ENCODE measurements at regions not wholly inside any gene's neighbourhood (a gene's known extent, or its start where the extent isn't known, plus 50 kb on each side); places are given as distances from the start of the nearest gene placed in this dataset.

- Histone ChIP-seq H3K14ac (ENCODE audit: low read length in 2 of 2) (no peak overlapping the region), H2BK15ac (ENCODE audit: low read depth, poor library complexity, severe bottlenecking) (no peak overlapping the region)
- 92% methylated on average over 25 of the region's 25 CpGs for WGBS
Observed at GRCh38 chr2:8281950-8282857, 399.7 kb upstream of the ID2 start.

DNA sequence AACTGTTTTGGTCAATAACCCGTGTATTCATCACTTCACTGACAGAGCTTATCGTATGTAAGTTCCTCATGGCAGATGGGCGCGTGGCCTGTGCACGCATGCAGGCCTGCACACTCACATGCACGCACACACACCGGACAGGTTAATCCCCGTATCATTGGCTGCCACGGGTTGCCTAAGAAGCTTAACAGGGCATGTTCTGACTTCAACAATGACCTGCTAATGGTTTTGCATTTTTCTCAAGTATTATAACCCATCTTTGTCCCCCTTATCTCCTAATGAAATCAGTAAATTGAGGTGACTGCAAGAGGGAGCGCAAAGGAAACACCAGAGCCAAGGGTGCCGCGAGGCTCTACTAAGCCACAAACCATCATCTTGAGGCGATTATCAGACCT is 399.0 kb upstream of the ID2 start:
- H2BK5ac ChIP-seq (ENCODE audit: low read depth, low read length, poor library complexity, severe bottlenecking) = no peak overlapping the region
- H3K18ac ChIP-seq (ENCODE audit: low read depth in 1 of 2, low read length in 2 of 2) = no peak overlapping the region
- H3K4me3 ChIP-seq (ENCODE audit: insufficient read depth in 1 of 2, low read depth in 1 of 2, low read length in 2 of 2) = no peak overlapping the region
- H3K14ac ChIP-seq (ENCODE audit: low read length in 2 of 2) = no peak overlapping the region
- no peak overlapping the region for H2BK15ac ChIP-seq (ENCODE audit: low read depth, poor library complexity, severe bottlenecking)
- H2BK120ac ChIP-seq (ENCODE audit: low read depth, low read length) = no peak overlapping the region
- H3K4me1 ChIP-seq (ENCODE audit: control insufficient read depth, insufficient read depth, low read depth, low read length) = peaks cover 2% of the 10 kb centered on the region
- no peak overlapping the region for H3K4ac ChIP-seq (ENCODE audit: low read depth in 1 of 2, low read length in 2 of 2)
- H3K23ac ChIP-seq (ENCODE audit: low read length in 2 of 2) = no peak overlapping the region
- H4K91ac ChIP-seq (ENCODE audit: low read length) = no peak overlapping the region
- no peak overlapping the region for H2AFZ ChIP-seq (ENCODE audit: low read depth, low read length)
- no peak overlapping the region for H2AK5ac ChIP-seq (ENCODE audit: low read length, severe bottlenecking)
- H4K8ac ChIP-seq (ENCODE audit: low read length) = no peak overlapping the region
- no peak overlapping the region for H2BK12ac ChIP-seq (ENCODE audit: low read length in 2 of 2)
- H3K36me3 ChIP-seq (ENCODE audit: control insufficient read depth in 1 of 2, insufficient read depth in 2 of 2, low read depth in 1 of 2, low read length in 2 of 2) = no peaks in the 10 kb centered on the region
- H3K27me3 ChIP-seq (ENCODE audit: control insufficient read depth in 1 of 2, insufficient read depth in 1 of 2, low read length in 2 of 2) = peaks cover 7% of the 10 kb centered on the region in 2 experiments
- WGBS = 94% methylated on average over 13 of the region's 13 CpGs
- no peak overlapping the region for H3K9ac ChIP-seq (ENCODE audit: low read length)
- no peak overlapping the region for H3K27ac ChIP-seq (ENCODE audit: low read length, poor library complexity, severe bottlenecking)
- DNase-seq = no peak
- H3K9me3 ChIP-seq (ENCODE audit: control insufficient read depth, low read length) = no peaks in the 10 kb centered on the region
- H3K4me2 ChIP-seq (ENCODE audit: low read length, poor library complexity, severe bottlenecking) = no peak overlapping the region
- H3K79me1 ChIP-seq (replicated peaks; ENCODE audit: low read length, poor library complexity, severe bottlenecking) = no peaks in the 10 kb centered on the region

More at GRCh38 chr2:8281950-8282857, 399.7 kb upstream of the ID2 start:
- Histone ChIP-seq H3K4me2 (ENCODE audit: low read length, poor library complexity, severe bottlenecking) (no peak overlapping the region), H3K4me1 (ENCODE audit: control insufficient read depth, insufficient read depth, low read depth, low read length) (peaks cover 2% of the 10 kb centered on the region), H3K23ac (ENCODE audit: low read length in 2 of 2) (no peak overlapping the region), H3K4ac (ENCODE audit: low read depth in 1 of 2, low read length in 2 of 2) (no peak overlapping the region), H2AFZ (ENCODE audit: low read depth, low read length) (no peak overlapping the region), H3K9ac (ENCODE audit: low read length) (no peak overlapping the region), H3K4me3 (ENCODE audit: insufficient read depth in 1 of 2, low read depth in 1 of 2, low read length in 2 of 2) (no peak overlapping the region), H3K27me3 (ENCODE audit: control insufficient read depth in 1 of 2, insufficient read depth in 1 of 2, low read length in 2 of 2) (peaks cover under 1 to 7% of the 10 kb centered on the region in 2 experiments), H2BK12ac (ENCODE audit: low read length in 2 of 2) (no peak overlapping the region), H2AK5ac (ENCODE audit: low read length, severe bottlenecking) (no peak overlapping the region), H3K18ac (ENCODE audit: low read depth in 1 of 2, low read length in 2 of 2) (no peak overlapping the region), H3K79me1 (replicated peaks; ENCODE audit: low read length, poor library complexity, severe bottlenecking) (no peaks in the 10 kb centered on the region), H2BK120ac (ENCODE audit: low read depth, low read length) (no peak overlapping the region), H3K27ac (ENCODE audit: low read length, poor library complexity, severe bottlenecking) (no peak overlapping the region), H3K9me3 (ENCODE audit: control insufficient read depth, low read length) (no peaks in the 10 kb centered on the region), H3K36me3 (ENCODE audit: control insufficient read depth in 1 of 2, insufficient read depth in 2 of 2, low read depth in 1 of 2, low read length in 2 of 2) (no peaks in the 10 kb centered on the region), H2BK5ac (ENCODE audit: low read depth, low read length, poor library complexity, severe bottlenecking) (no peak overlapping the region), H4K8ac (ENCODE audit: low read length) (no peak overlapping the region), H4K91ac (ENCODE audit: low read length) (no peak overlapping the region)
- DNase-seq = no peak

DNA sequence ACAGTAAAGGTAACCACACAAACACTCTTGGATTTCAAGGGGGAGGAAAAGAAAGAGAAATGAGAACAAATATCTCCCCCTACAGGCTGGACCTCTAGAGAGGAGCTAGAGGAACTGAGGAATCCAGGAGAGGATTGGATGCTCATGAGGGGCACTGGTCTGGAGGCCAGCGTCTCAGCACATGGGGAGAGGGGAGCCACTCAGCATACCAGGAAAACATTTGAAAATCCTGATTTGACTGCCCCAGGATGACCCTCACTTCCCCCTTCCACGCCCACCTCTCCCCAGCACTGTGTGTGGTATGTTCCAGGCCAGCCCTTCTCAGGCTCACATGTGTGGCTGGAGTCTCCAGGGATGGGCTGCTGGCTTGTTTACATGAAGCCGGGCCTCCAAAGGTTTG is 396.8 kb upstream of the ID2 start:
- no peak overlapping the region for H4K91ac ChIP-seq (ENCODE audit: low read length)
- WGBS = 37% methylated on average over 3 of the region's 3 CpGs
- H2BK12ac ChIP-seq (ENCODE audit: low read length in 2 of 2) = no peak overlapping the region
- no peak overlapping the region for H3K23ac ChIP-seq (ENCODE audit: low read length in 2 of 2)
- peaks cover 2% of the 10 kb centered on the region for H3K4me1 ChIP-seq (ENCODE audit: control insufficient read depth, insufficient read depth, low read depth, low read length)
- H2AFZ ChIP-seq (ENCODE audit: low read depth, low read length) = no peak overlapping the region
- H3K9ac ChIP-seq (ENCODE audit: low read length) = no peak overlapping the region
- no peaks in the 10 kb centered on the region for H3K9me3 ChIP-seq (ENCODE audit: control insufficient read depth, low read length)
- H3K4me2 ChIP-seq (ENCODE audit: low read length, poor library complexity, severe bottlenecking) = no peak overlapping the region
- H3K4me3 ChIP-seq (ENCODE audit: insufficient read depth in 1 of 2, low read depth in 1 of 2, low read length in 2 of 2) = no peak overlapping the region
- H3K36me3 ChIP-seq (ENCODE audit: control insufficient read depth in 1 of 2, insufficient read depth in 2 of 2, low read depth in 1 of 2, low read length in 2 of 2) = no peaks in the 10 kb centered on the region
- H3K4ac ChIP-seq (ENCODE audit: low read depth in 1 of 2, low read length in 2 of 2) = no peak overlapping the region
- H2BK5ac ChIP-seq (ENCODE audit: low read depth, low read length, poor library complexity, severe bottlenecking) = no peak overlapping the region
- no peak overlapping the region for H2BK120ac ChIP-seq (ENCODE audit: low read depth, low read length)
- peak; percentile 9 for DNase-seq
- H2AK5ac ChIP-seq (ENCODE audit: low read length, severe bottlenecking) = no peak overlapping the region
- H3K79me1 ChIP-seq (replicated peaks; ENCODE audit: low read length, poor library complexity, severe bottlenecking) = no peaks in the 10 kb centered on the region
- no peak overlapping the region for H3K14ac ChIP-seq (ENCODE audit: low read length in 2 of 2)
- H3K18ac ChIP-seq (ENCODE audit: low read depth in 1 of 2, low read length in 2 of 2) = no peak overlapping the region
- no peak overlapping the region for H4K8ac ChIP-seq (ENCODE audit: low read length)
- H3K27ac ChIP-seq (ENCODE audit: low read length, poor library complexity, severe bottlenecking) = no peak overlapping the region
- peaks cover 0 to 7% of the 10 kb centered on the region in 2 experiments for H3K27me3 ChIP-seq (ENCODE audit: control insufficient read depth in 1 of 2, insufficient read depth in 1 of 2, low read length in 2 of 2)
- H2BK15ac ChIP-seq (ENCODE audit: low read depth, poor library complexity, severe bottlenecking) = no peak overlapping the region

DNA sequence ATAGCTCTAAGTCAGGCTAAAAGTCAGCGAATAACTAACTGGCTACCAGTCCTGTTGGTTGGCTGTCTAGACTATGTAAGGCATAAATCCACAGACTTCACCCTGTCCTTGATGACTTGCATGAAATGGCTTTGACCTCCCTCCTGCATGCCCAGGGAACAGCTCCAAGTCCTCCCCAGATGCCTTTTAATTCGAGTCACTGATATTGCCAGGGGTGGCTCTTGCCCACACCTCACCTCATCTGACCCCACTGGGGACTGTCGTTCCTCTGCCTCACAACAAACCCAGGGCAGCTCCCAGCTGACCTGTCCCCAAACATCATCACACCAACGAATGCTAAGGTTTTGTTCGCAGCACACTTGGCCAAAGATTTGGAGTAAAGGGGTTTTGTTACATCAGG is 396.0 kb upstream of the ID2 start:
- DNase-seq = no peak
- peak overlapping the region; percentile 46 to 56 for H2BK12ac ChIP-seq (ENCODE audit: low read length in 2 of 2)
- no peak overlapping the region for H4K8ac ChIP-seq (ENCODE audit: low read length)
- no peak overlapping the region for H3K4ac ChIP-seq (ENCODE audit: low read depth in 1 of 2, low read length in 2 of 2)
- H2BK120ac ChIP-seq (ENCODE audit: low read depth, low read length) = no peak overlapping the region
- no peak overlapping the region for H2AK5ac ChIP-seq (ENCODE audit: low read length, severe bottlenecking)
- H2BK5ac ChIP-seq (ENCODE audit: low read depth, low read length, poor library complexity, severe bottlenecking) = no peak overlapping the region
- no peak overlapping the region for H3K27ac ChIP-seq (ENCODE audit: low read length, poor library complexity, severe bottlenecking)
- H3K9me3 ChIP-seq (ENCODE audit: control insufficient read depth, low read length) = no peaks in the 10 kb centered on the region
- H3K23ac ChIP-seq (ENCODE audit: low read length in 2 of 2) = no peak overlapping the region
- H3K36me3 ChIP-seq (ENCODE audit: control insufficient read depth in 1 of 2, insufficient read depth in 2 of 2, low read depth in 1 of 2, low read length in 2 of 2) = no peaks in the 10 kb centered on the region
- WGBS = 85% methylated on average over 5 of the region's 5 CpGs
- no peaks in the 10 kb centered on the region for H3K79me1 ChIP-seq (replicated peaks; ENCODE audit: low read length, poor library complexity, severe bottlenecking)
- H3K18ac ChIP-seq (ENCODE audit: low read depth in 1 of 2, low read length in 2 of 2) = no peak overlapping the region
- no peak overlapping the region for H3K4me3 ChIP-seq (ENCODE audit: insufficient read depth in 1 of 2, low read depth in 1 of 2, low read length in 2 of 2)
- H3K27me3 ChIP-seq (ENCODE audit: control insufficient read depth in 1 of 2, insufficient read depth in 1 of 2, low read length in 2 of 2) = peaks cover 0 to 7% of the 10 kb centered on the region in 2 experiments
- H2BK15ac ChIP-seq (ENCODE audit: low read depth, poor library complexity, severe bottlenecking) = no peak overlapping the region
- peaks cover 2% of the 10 kb centered on the region for H3K4me1 ChIP-seq (ENCODE audit: control insufficient read depth, insufficient read depth, low read depth, low read length)
- no peak overlapping the region for H4K91ac ChIP-seq (ENCODE audit: low read length)
- H3K4me2 ChIP-seq (ENCODE audit: low read length, poor library complexity, severe bottlenecking) = no peak overlapping the region
- H3K9ac ChIP-seq (ENCODE audit: low read length) = no peak overlapping the region
- H2AFZ ChIP-seq (ENCODE audit: low read depth, low read length) = no peak overlapping the region
- H3K14ac ChIP-seq (ENCODE audit: low read length in 2 of 2) = no peak overlapping the region

Measured in mesenchymal stem cell (in vitro differentiated cells and primary cell).